ENCODE measurements at regions not wholly inside any gene's neighbourhood (a gene's known extent, or its start where the extent isn't known, plus 50 kb on each side); places are given as distances from the start of the nearest gene placed in this dataset.

GRCh38 chr18:1468550-1468949 lies 563.9 kb downstream of the ADCYAP1 start:
- WGBS: 80% methylated on average over 1 of the region's 2 CpGs
- Histone ChIP-seq H2BK5ac (ENCODE audit: low read depth, low read length, poor library complexity, severe bottlenecking) (no peak overlapping the region), H3K14ac (ENCODE audit: low read length in 2 of 2) (no peak overlapping the region), H3K4ac (ENCODE audit: low read depth in 1 of 2, low read length in 2 of 2) (no peak overlapping the region), H4K91ac (ENCODE audit: low read length) (no peak overlapping the region), H3K18ac (ENCODE audit: low read depth in 1 of 2, low read length in 2 of 2) (no peak overlapping the region), H3K4me3 (ENCODE audit: insufficient read depth in 1 of 2, low read depth in 1 of 2, low read length in 2 of 2) (no peak overlapping the region), H3K27ac (ENCODE audit: low read length, poor library complexity, severe bottlenecking) (no peak overlapping the region), H3K4me1 (ENCODE audit: control insufficient read depth, insufficient read depth, low read depth, low read length) (no peaks in the 10 kb centered on the region), H3K4me2 (ENCODE audit: low read length, poor library complexity, severe bottlenecking) (no peak overlapping the region), H4K8ac (ENCODE audit: low read length) (no peak overlapping the region), H3K9me3 (ENCODE audit: control insufficient read depth, low read length) (no peaks in the 10 kb centered on the region), H2BK15ac (ENCODE audit: low read depth, poor library complexity, severe bottlenecking) (no peak overlapping the region), H2BK12ac (ENCODE audit: low read length in 2 of 2) (no peak overlapping the region), H3K27me3 (ENCODE audit: control insufficient read depth in 1 of 2, insufficient read depth in 1 of 2, low read length in 2 of 2) (no peaks in the 10 kb centered on the region), H2AFZ (ENCODE audit: low read depth, low read length) (no peak overlapping the region), H3K36me3 (ENCODE audit: control insufficient read depth in 1 of 2, insufficient read depth in 2 of 2, low read depth in 1 of 2, low read length in 2 of 2) (no peaks in the 10 kb centered on the region), H3K79me1 (replicated peaks; ENCODE audit: low read length, poor library complexity, severe bottlenecking) (no peaks in the 10 kb centered on the region), H2BK120ac (ENCODE audit: low read depth, low read length) (no peak overlapping the region), H3K9ac (ENCODE audit: low read length) (no peak overlapping the region), H3K23ac (ENCODE audit: low read length in 2 of 2) (no peak overlapping the region), H2AK5ac (ENCODE audit: low read length, severe bottlenecking) (no peak overlapping the region)
- DNase-seq: no peak

- no peaks in the 10 kb centered on the region for H3K4me1 ChIP-seq (ENCODE audit: control insufficient read depth, insufficient read depth, low read depth, low read length)
- H2BK15ac ChIP-seq (ENCODE audit: low read depth, poor library complexity, severe bottlenecking): no peak overlapping the region
- WGBS: 87% methylated on average over 7 of the region's 7 CpGs
- no peak overlapping the region for H3K4me2 ChIP-seq (ENCODE audit: low read length, poor library complexity, severe bottlenecking)
- no peak overlapping the region for H3K9ac ChIP-seq (ENCODE audit: low read length)
- H2BK120ac ChIP-seq (ENCODE audit: low read depth, low read length): peak overlapping the region; percentile 19
- H2AK5ac ChIP-seq (ENCODE audit: low read length, severe bottlenecking): no peak overlapping the region
- H3K18ac ChIP-seq (ENCODE audit: low read depth in 1 of 2, low read length in 2 of 2): no peak overlapping the region
- H2BK12ac ChIP-seq (ENCODE audit: low read length in 2 of 2): no peak overlapping the region
- H3K79me1 ChIP-seq (replicated peaks; ENCODE audit: low read length, poor library complexity, severe bottlenecking): no peaks in the 10 kb centered on the region
- H3K14ac ChIP-seq (ENCODE audit: low read length in 2 of 2): no peak overlapping the region
- no peaks in the 10 kb centered on the region for H3K9me3 ChIP-seq (ENCODE audit: control insufficient read depth, low read length)
- H3K36me3 ChIP-seq (ENCODE audit: control insufficient read depth in 1 of 2, insufficient read depth in 2 of 2, low read depth in 1 of 2, low read length in 2 of 2): no peaks in the 10 kb centered on the region
- no peaks in the 10 kb centered on the region for H3K27me3 ChIP-seq (ENCODE audit: control insufficient read depth in 1 of 2, insufficient read depth in 1 of 2, low read length in 2 of 2)
- no peak overlapping the region for H4K8ac ChIP-seq (ENCODE audit: low read length)
- no peak overlapping the region for H3K4ac ChIP-seq (ENCODE audit: low read depth in 1 of 2, low read length in 2 of 2)
- no peak overlapping the region for H3K23ac ChIP-seq (ENCODE audit: low read length in 2 of 2)
- H2AFZ ChIP-seq (ENCODE audit: low read depth, low read length): no peak overlapping the region
- DNase-seq: no peak
- H4K91ac ChIP-seq (ENCODE audit: low read length): no peak overlapping the region
- no peak overlapping the region for H2BK5ac ChIP-seq (ENCODE audit: low read depth, low read length, poor library complexity, severe bottlenecking)
- no peak overlapping the region for H3K27ac ChIP-seq (ENCODE audit: low read length, poor library complexity, severe bottlenecking)
- H3K4me3 ChIP-seq (ENCODE audit: insufficient read depth in 1 of 2, low read depth in 1 of 2, low read length in 2 of 2): no peak overlapping the region
These were observed 571.2 kb downstream of the ADCYAP1 start for GRCh38 chr18:1475867-1476266.

GRCh38 chr18:1480309-1480708 lies 575.6 kb downstream of the ADCYAP1 start:
- Histone ChIP-seq H2AK5ac (ENCODE audit: low read length, severe bottlenecking) (no peak overlapping the region), H3K23ac (ENCODE audit: low read length in 2 of 2) (no peak overlapping the region), H3K14ac (ENCODE audit: low read length in 2 of 2) (no peak overlapping the region), H4K91ac (ENCODE audit: low read length) (no peak overlapping the region), H3K18ac (ENCODE audit: low read depth in 1 of 2, low read length in 2 of 2) (no peak overlapping the region), H3K27ac (ENCODE audit: low read length, poor library complexity, severe bottlenecking) (no peak overlapping the region), H2BK5ac (ENCODE audit: low read depth, low read length, poor library complexity, severe bottlenecking) (no peak overlapping the region), H2BK15ac (ENCODE audit: low read depth, poor library complexity, severe bottlenecking) (no peak overlapping the region), H3K4ac (ENCODE audit: low read depth in 1 of 2, low read length in 2 of 2) (no peak overlapping the region), H3K9ac (ENCODE audit: low read length) (no peak overlapping the region), H3K9me3 (ENCODE audit: control insufficient read depth, low read length) (no peaks in the 10 kb centered on the region), H3K79me1 (replicated peaks; ENCODE audit: low read length, poor library complexity, severe bottlenecking) (no peaks in the 10 kb centered on the region), H2AFZ (ENCODE audit: low read depth, low read length) (no peak overlapping the region), H3K4me1 (ENCODE audit: control insufficient read depth, insufficient read depth, low read depth, low read length) (no peaks in the 10 kb centered on the region), H2BK12ac (ENCODE audit: low read length in 2 of 2) (no peak overlapping the region), H3K4me2 (ENCODE audit: low read length, poor library complexity, severe bottlenecking) (no peak overlapping the region), H3K27me3 (ENCODE audit: control insufficient read depth in 1 of 2, insufficient read depth in 1 of 2, low read length in 2 of 2) (no peaks in the 10 kb centered on the region), H3K4me3 (ENCODE audit: insufficient read depth in 1 of 2, low read depth in 1 of 2, low read length in 2 of 2) (no peak overlapping the region), H3K36me3 (ENCODE audit: control insufficient read depth in 1 of 2, insufficient read depth in 2 of 2, low read depth in 1 of 2, low read length in 2 of 2) (no peaks in the 10 kb centered on the region), H2BK120ac (ENCODE audit: low read depth, low read length) (no peak overlapping the region), H4K8ac (ENCODE audit: low read length) (no peak overlapping the region)
- no CpG with 5 or more reads among the region's 2 CpGs for WGBS
- DNase-seq: no peak

- Histone ChIP-seq H2BK5ac (ENCODE audit: low read depth, low read length, poor library complexity, severe bottlenecking) (no peak overlapping the region), H3K79me1 (replicated peaks; ENCODE audit: low read length, poor library complexity, severe bottlenecking) (no peaks in the 10 kb centered on the region), H3K9me3 (ENCODE audit: control insufficient read depth, low read length) (no peaks in the 10 kb centered on the region), H3K4me2 (ENCODE audit: low read length, poor library complexity, severe bottlenecking) (no peak overlapping the region), H4K8ac (ENCODE audit: low read length) (no peak overlapping the region), H2BK12ac (ENCODE audit: low read length in 2 of 2) (no peak overlapping the region), H2BK15ac (ENCODE audit: low read depth, poor library complexity, severe bottlenecking) (no peak overlapping the region), H3K36me3 (ENCODE audit: control insufficient read depth in 1 of 2, insufficient read depth in 2 of 2, low read depth in 1 of 2, low read length in 2 of 2) (no peaks in the 10 kb centered on the region), H4K91ac (ENCODE audit: low read length) (no peak overlapping the region), H3K27ac (ENCODE audit: low read length, poor library complexity, severe bottlenecking) (no peak overlapping the region), H3K18ac (ENCODE audit: low read depth in 1 of 2, low read length in 2 of 2) (no peak overlapping the region), H2AFZ (ENCODE audit: low read depth, low read length) (no peak overlapping the region), H2BK120ac (ENCODE audit: low read depth, low read length) (no peak overlapping the region), H3K27me3 (ENCODE audit: control insufficient read depth in 1 of 2, insufficient read depth in 1 of 2, low read length in 2 of 2) (no peaks in the 10 kb centered on the region), H3K4me3 (ENCODE audit: insufficient read depth in 1 of 2, low read depth in 1 of 2, low read length in 2 of 2) (no peak overlapping the region), H3K14ac (ENCODE audit: low read length in 2 of 2) (no peak overlapping the region), H3K4ac (ENCODE audit: low read depth in 1 of 2, low read length in 2 of 2) (no peak overlapping the region), H2AK5ac (ENCODE audit: low read length, severe bottlenecking) (no peak overlapping the region), H3K9ac (ENCODE audit: low read length) (no peak overlapping the region), H3K23ac (ENCODE audit: low read length in 2 of 2) (no peak overlapping the region), H3K4me1 (ENCODE audit: control insufficient read depth, insufficient read depth, low read depth, low read length) (no peaks in the 10 kb centered on the region)
- DNase-seq: no peak
- 67% methylated on average over 1 of the region's 1 CpG for WGBS
These were observed 576.9 kb downstream of the ADCYAP1 start for GRCh38 chr18:1481577-1481976.
